ENCODE measurements at regions not wholly inside any gene's neighbourhood (a gene's known extent, or its start where the extent isn't known, plus 50 kb on each side); places are given as distances from the start of the nearest gene placed in this dataset.

DNA sequence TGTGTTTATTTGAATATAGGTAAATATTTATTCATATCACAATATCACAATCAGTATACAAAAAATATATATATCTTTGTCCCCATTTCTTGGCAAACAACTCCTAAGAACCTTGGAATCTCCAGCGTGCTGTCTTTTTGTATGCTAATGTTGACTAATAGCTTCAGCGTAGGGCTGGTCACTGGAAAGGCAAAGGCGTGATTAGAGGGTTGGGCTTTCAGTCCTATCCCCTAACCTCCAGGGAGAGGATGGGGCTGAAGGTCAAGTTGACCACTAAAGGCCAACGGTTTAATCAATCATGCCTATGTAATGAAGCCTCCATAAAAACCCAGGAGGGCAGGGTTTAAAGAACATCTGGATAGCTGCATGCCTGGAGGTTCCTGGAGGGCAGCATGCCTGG lies 79.6 kb upstream of the BNC2 start:
- CTCF ChIA-PET, result no interaction called here
- no peak overlapping the region for H3K27ac ChIP-seq (ENCODE audit: insufficient read depth, low read length)
- dilution Hi-C loops (cut with HindIII; ENCODE audit: low sequenced_read_pairs, unreplicated experiment), result no loop called here

More for the DNA sequence above, 79.6 kb upstream of the BNC2 start:
- POLR2A ChIA-PET (ENCODE audit: unreplicated experiment), result no interaction called here
- Histone ChIP-seq H3K56ac (ENCODE audit: extremely low read depth, insufficient read depth, low read length) (no peak overlapping the region), H3K4ac (ENCODE audit: low read depth, low read length) (no peak overlapping the region), H3K36me3 (ENCODE audit: control insufficient read depth, insufficient read depth, low read length) (no peaks in the 10 kb centered on the region), H2BK20ac (ENCODE audit: low read depth, low read length) (no peak overlapping the region), H3K79me1 (ENCODE audit: low read depth in 1 of 2, low read length in 2 of 2) (no peaks in the 10 kb centered on the region), H2BK5ac (ENCODE audit: low read depth, low read length, poor library complexity, severe bottlenecking) (no peak overlapping the region), H3K23ac (ENCODE audit: low read depth, low read length) (no peak overlapping the region), H3K9ac (ENCODE audit: low read depth, low read length) (no peak overlapping the region), H3K4me1 (ENCODE audit: control insufficient read depth, insufficient read depth, low read length) (no peaks in the 10 kb centered on the region), H4K8ac (ENCODE audit: low read depth in 2 of 2, low read length in 2 of 2) (no peak overlapping the region), H3K27me3 (ENCODE audit: control insufficient read depth, insufficient read depth, low read length) (no peaks in the 10 kb centered on the region), H3K18ac (ENCODE audit: low read depth, low read length) (no peak overlapping the region), H2BK15ac (ENCODE audit: low read depth, low read length) (no peak overlapping the region), H4K5ac (ENCODE audit: low read depth, low read length) (no peak overlapping the region), H2BK120ac (ENCODE audit: low read depth, low read length) (no peak overlapping the region), H3K4me3 (ENCODE audit: insufficient read depth, low read depth, low read length) (no peak overlapping the region), H3K14ac (replicated peaks; ENCODE audit: low read depth, low read length) (no peak overlapping the region), H4K20me1 (ENCODE audit: insufficient read depth, low read length) (no peaks in the 10 kb centered on the region), H4K91ac (ENCODE audit: insufficient read depth, low read depth, low read length) (no peak overlapping the region), H2AK5ac (ENCODE audit: low read depth, low read length) (no peak overlapping the region), H2AK9ac (replicated peaks; ENCODE audit: low read depth, low read length, poor library complexity) (no peak overlapping the region), H2AFZ (replicated peaks; ENCODE audit: low read length, poor library complexity) (no peak overlapping the region), H3K4me2 (ENCODE audit: low read depth, low read length) (no peak overlapping the region), H3K9me3 (ENCODE audit: control insufficient read depth, insufficient read depth, low read length) (no peaks in the 10 kb centered on the region), H3K9me1 (ENCODE audit: insufficient read depth, low read length) (no peaks in the 10 kb centered on the region)
- no TSS peak for BruUV-seq (replicated peaks)
- DNase-seq (no peak), ATAC-seq (ENCODE audit: low read depth) (no peak)
- no CpG with 5 or more reads among the region's 4 CpGs for WGBS, 2 experiments (ENCODE audit: extremely low coverage in 2 of 2, insufficient read length in 1 of 2)
- intact Hi-C loops (cut with micrococcal nuclease), result no loop called here
- TF ChIP-seq, protein P1, sequence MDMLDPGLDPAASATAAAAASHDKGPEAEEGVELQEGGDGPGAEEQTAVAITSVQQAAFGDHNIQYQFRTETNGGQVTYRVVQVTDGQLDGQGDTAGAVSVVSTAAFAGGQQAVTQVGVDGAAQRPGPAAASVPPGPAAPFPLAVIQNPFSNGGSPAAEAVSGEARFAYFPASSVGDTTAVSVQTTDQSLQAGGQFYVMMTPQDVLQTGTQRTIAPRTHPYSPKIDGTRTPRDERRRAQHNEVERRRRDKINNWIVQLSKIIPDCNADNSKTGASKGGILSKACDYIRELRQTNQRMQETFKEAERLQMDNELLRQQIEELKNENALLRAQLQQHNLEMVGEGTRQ (IDR thresholded peaks at IDR 0.05; ENCODE audit: low read depth, low read length), result no peak
- TF ChIP-seq MAZ (IDR thresholded peaks at IDR 0.05; ENCODE audit: borderline replicate concordance, low read depth, low read length) (no peak), POLR2A (IDR thresholded peaks at IDR 0.05; ENCODE audit: low read depth, low read length) (no peak)
- in situ Hi-C loops (cut with MboI; ENCODE audit: low sequenced_read_pairs), result no loop called here

All from IMR-90 (cell line).